A549 (cell line): ENCODE measurements at regions not wholly inside any gene's neighbourhood (a gene's known extent, or its start where the extent isn't known, plus 50 kb on each side); places are given as distances from the start of the nearest gene placed in this dataset.

Source experiments
- ATAC-seq, 2 experiments: fragments of 200-7000 bp in 1 of 2; fragments of >200 bp in 1 of 2; cut with Nextera tagmentation in 1 of 2; cut with Tn5 transposase in 1 of 2; 3 replicates each; pipeline versions ENCODE4 v1.8.0 to v1.9.1; 2018 to 2020; ENCODE audit warnings: mild to moderate bottlenecking in 1 of 2, moderate library complexity in 1 of 2
- CTCF ChIA-PET: fragments of 300-600 bp; sonication (Branson Sonifier 250); formaldehyde crosslinking; extraction: SDS; loops from one replicate; lab custom pipeline; 2021; ENCODE audit warnings: antibody characterized with exemption, inconsistent platforms; lab: Yijun Ruan, JAX
- POLR2A ChIA-PET: fragments of 350-600 bp; formaldehyde crosslinking; extraction: SDS; loops from one replicate; lab custom pipeline; 2021; ENCODE audit warnings: antibody characterized with exemption, inconsistent platforms; lab: Yijun Ruan, JAX
- DNase-seq, 2 experiments: peaks; one replicate each; pipeline versions ENCODE4 v3.0.0 to v3.0.0-alpha.2; 2011 to 2016; ENCODE audit warnings: low read depth in 1 of 2, low spot score in 1 of 2
- FAIRE-seq: peaks from 2 replicates; lab custom pipeline; 2011; peaks lifted over from hg19 to GRCh38; lab: Jason Lieb, UNC
- H3K27ac ChIP-seq, 2 experiments: fragments of >200 bp; sonication (Bioruptor Twin); formaldehyde crosslinking; 3 replicates each; pipeline ENCODE4 v1.5.1; 2016 to 2017
- H3K4me1 ChIP-seq: fragments of >200 bp; sonication (Bioruptor Twin); formaldehyde crosslinking; 3 replicates; pipeline ENCODE4 v1.6.1; 2016
- H3K4me2 ChIP-seq: fragments of >200 bp; sonication (Bioruptor Twin); formaldehyde crosslinking; 3 replicates; pipeline ENCODE4 v1.6.1; 2016
- H3K4me3 ChIP-seq: fragments of >200 bp; sonication (Bioruptor Twin); formaldehyde crosslinking; 3 replicates; pipeline ENCODE4 v1.5.1; 2016
- H3K9me3 ChIP-seq: fragments of >200 bp; sonication (Bioruptor Twin); formaldehyde crosslinking; 3 replicates; pipeline ENCODE4 v1.6.1; 2016
- BCL3 ChIP-seq: fragments of >200 bp; sonication (Bioruptor Twin); formaldehyde crosslinking; IDR thresholded peaks from 3 replicates; pipeline ENCODE4 v1.6.1; 2016
- CHD2 ChIP-seq: fragments of 150-350 bp; IDR thresholded peaks from 2 replicates; pipeline ENCODE4 v1.6.1; 2014; ENCODE audit warnings: low read length; ENCODE audit not compliant: partially characterized antibody
- CHD4 ChIP-seq: fragments of 200-600 bp; sonication (generic); IDR thresholded peaks from 2 replicates; pipeline ENCODE4 v1.6.1; 2016; ENCODE audit warnings: antibody characterized with exemption, mild to moderate bottlenecking, borderline replicate concordance
- FOSL2 ChIP-seq, 2 experiments: fragments of 450-650 bp in 1 of 2; fragments of >200 bp in 1 of 2; sonication (Bioruptor Twin) in 1 of 2; formaldehyde crosslinking; IDR thresholded peaks; 2 replicates each; pipeline versions ENCODE4 v1.5.0 to v1.6.1; 2016 to 2020; ENCODE audit warnings: mild to moderate bottlenecking in 1 of 2, moderate library complexity in 1 of 2
- FOXS1 ChIP-seq: fragments of 250-450 bp; sonication (Bioruptor Pico); IDR thresholded peaks from 2 replicates; pipeline ENCODE4 v1.5.0; 2020; ENCODE audit warnings: mild to moderate bottlenecking, moderate library complexity
- HEYL ChIP-seq: fragments of 250-450 bp; sonication (Bioruptor Pico); IDR thresholded peaks from 2 replicates; pipeline ENCODE4 v1.8.0; 2021; ENCODE audit warnings: mild to moderate bottlenecking, moderate library complexity
- JUN ChIP-seq, 2 experiments: fragments of >200 bp; sonication (Bioruptor Twin); formaldehyde crosslinking; IDR thresholded peaks; 2 replicates in 1 of 2; 3 replicates in 1 of 2; pipeline ENCODE4 v1.6.1; 2016 to 2017
- KDM5A ChIP-seq: fragments of 200-600 bp; sonication (generic); IDR thresholded peaks from 2 replicates; pipeline ENCODE4 v1.6.1; 2016; ENCODE audit warnings: antibody characterized with exemption, mild to moderate bottlenecking
- MAZ ChIP-seq: fragments of 150-350 bp; IDR thresholded peaks from 2 replicates; pipeline ENCODE4 v1.6.1; 2014; ENCODE audit warnings: antibody characterized with exemption, low read depth, low read length, borderline replicate concordance
- NFE2L2 ChIP-seq: fragments of 150-350 bp; conservative IDR thresholded peaks from 2 replicates; pipeline ENCODE4 v1.6.1; 2014; ENCODE audit warnings: low read length
- NR3C1 ChIP-seq: fragments of >200 bp; sonication (Bioruptor Twin); formaldehyde crosslinking; IDR thresholded peaks from 3 replicates; pipeline ENCODE4 v1.6.1; 2017
- POLR2A ChIP-seq: IDR thresholded peaks from 2 replicates; pipeline ENCODE4 v1.6.1; 2012; ENCODE audit warnings: mild to moderate bottlenecking, low read length
- RAD21 ChIP-seq, 2 experiments: fragments of >200 bp in 1 of 2; sonication (Bioruptor Twin) in 1 of 2; formaldehyde crosslinking in 1 of 2; IDR thresholded peaks in 1 of 2; conservative IDR thresholded peaks in 1 of 2; 2 replicates in 1 of 2; 3 replicates in 1 of 2; pipeline ENCODE4 v1.6.1; 2012 to 2018; ENCODE audit warnings: inconsistent platforms in 1 of 2
- RARB ChIP-seq: fragments of 250-450 bp; sonication (Bioruptor Pico); IDR thresholded peaks from 2 replicates; pipeline ENCODE4 v1.8.0; 2021; ENCODE audit warnings: mild to moderate bottlenecking, moderate library complexity
- RNF2 ChIP-seq: fragments of 200-600 bp; sonication (generic); IDR thresholded peaks from 2 replicates; pipeline ENCODE4 v1.6.1; 2016; ENCODE audit warnings: low read depth, mild to moderate bottlenecking, antibody characterized with exemption, moderate library complexity, borderline replicate concordance
- ZC3H11A ChIP-seq: fragments of 450-650 bp; IDR thresholded peaks from 2 replicates; pipeline ENCODE4 v1.6.1; 2014; ENCODE audit warnings: antibody characterized with exemption, mild to moderate bottlenecking
- ZFP36 ChIP-seq: fragments of 450-650 bp; IDR thresholded peaks from 2 replicates; pipeline ENCODE4 v1.6.1; 2014; ENCODE audit warnings: borderline replicate concordance; ENCODE audit not compliant: partially characterized antibody
- WGBS: methylation state at CpG from one replicate; pipeline ENCODE4 v1.1.6; 2017; ENCODE audit errors: missing lambda C conversion rate; 5-methylcytosine and 5-hydroxymethylcytosine counted together
- TF ChIP-seq, protein P1 (sequence below): IDR thresholded peaks from 2 replicates; pipeline ENCODE4 v1.6.1; 2012
- TF ChIP-seq, protein P2 (sequence below): fragments of 250-450 bp; sonication (Bioruptor Pico); IDR thresholded peaks from 2 replicates; pipeline ENCODE4 v1.5.0; 2021; ENCODE audit warnings: mild to moderate bottlenecking, moderate library complexity, borderline replicate concordance
- TF ChIP-seq, protein P3 (sequence below): fragments of 250-450 bp; sonication (Bioruptor Pico); IDR thresholded peaks from 2 replicates; pipeline ENCODE4 v1.5.0; 2020; ENCODE audit warnings: low read depth, mild to moderate bottlenecking, moderate library complexity

DNA sequence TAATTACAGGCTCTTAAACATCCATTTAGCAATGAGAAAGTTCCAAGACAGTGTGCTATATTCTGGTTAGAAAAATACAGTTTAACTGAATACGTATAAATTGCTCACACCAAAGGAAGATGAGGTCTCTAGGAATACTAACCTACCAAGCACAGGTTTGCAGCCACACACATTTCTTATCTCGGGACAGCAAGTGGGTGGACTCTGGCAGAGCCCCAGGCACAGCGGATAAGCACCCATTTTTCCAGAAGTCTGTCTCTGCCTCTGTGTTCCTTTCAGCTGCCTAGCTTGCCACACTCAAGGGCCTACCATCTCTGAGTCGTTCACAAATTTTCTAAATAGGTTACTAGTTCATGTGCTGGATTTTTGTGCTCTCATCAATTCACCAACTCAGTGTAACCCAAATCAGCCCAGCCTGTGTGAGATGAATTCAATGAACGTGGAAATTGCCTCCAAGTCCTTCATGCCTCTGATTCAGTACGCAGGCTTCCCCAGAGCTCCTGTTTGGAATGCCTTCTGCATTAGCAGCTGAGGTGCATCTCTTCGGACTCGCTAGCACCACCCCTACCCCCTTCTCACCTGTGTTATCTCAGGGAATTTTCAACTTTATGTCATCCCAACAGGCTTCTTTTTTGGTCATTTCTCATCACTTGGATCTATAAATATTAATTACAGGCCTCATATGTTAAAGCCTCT lies 581.0 kb upstream of the CDH11 start:
- Histone ChIP-seq H3K27ac (no peak overlapping the region), H3K4me1 (no peaks in the 10 kb centered on the region), H3K9me3 (no peaks in the 10 kb centered on the region), H3K4me3 (no peak overlapping the region), H3K4me2 (no peak overlapping the region)
- CTCF ChIA-PET: interaction anchor here (0.6 kb wide), 1 partner anchor 35 kb away, joined by 3 read pairs; no protein-coding TSS in a partner anchor
- no peak for ATAC-seq
- DNase-seq: no peak
- no peak for FAIRE-seq
- 15% methylated on average over 8 of the region's 8 CpGs for WGBS
- TF ChIP-seq POLR2A (no peak), BCL3 (no peak), CHD2 (no peak), FOSL2 (IDR thresholded peaks at IDR 0.05) (no peak), FOSL2 (CRISPR knock-in tag; IDR thresholded peaks at IDR 0.05) (no peak)
- TF ChIP-seq, all 56 proteins: peak for 0
- POLR2A ChIA-PET: no interaction called here

DNA sequence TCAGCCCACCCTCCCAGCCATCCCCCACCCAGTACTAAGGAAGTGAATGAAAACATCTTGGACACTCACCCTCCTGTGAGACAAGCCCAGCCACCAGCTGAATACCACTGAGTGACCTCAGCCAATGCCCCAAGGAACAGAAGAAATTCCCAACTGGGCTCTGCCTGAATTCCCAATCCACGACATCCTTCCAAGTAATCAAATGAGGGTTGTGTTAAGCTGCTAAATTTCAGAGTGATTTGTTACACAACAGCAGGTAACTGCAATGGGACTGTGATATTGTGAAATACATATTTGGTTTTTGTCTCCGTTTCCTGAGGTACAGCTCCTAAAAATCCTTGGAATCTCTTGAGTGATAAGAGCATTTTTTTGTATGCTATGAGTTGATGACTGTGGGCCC lies 578.7 kb upstream of the CDH11 start:
- POLR2A ChIA-PET: no interaction called here
- no peak overlapping the region for H3K4me3 ChIP-seq
- H3K4me1 ChIP-seq: no peaks in the 10 kb centered on the region
- WGBS: 6% methylated on average over 2 of the region's 2 CpGs
- no peak overlapping the region for H3K4me2 ChIP-seq
- DNase-seq: no peak
- H3K9me3 ChIP-seq: no peaks in the 10 kb centered on the region
- CTCF ChIA-PET: no interaction called here
- no peak overlapping the region for H3K27ac ChIP-seq
- no peak for FAIRE-seq
- no peak for TF ChIP-seq RARB (CRISPR knock-in tag)
- no peak for TF ChIP-seq NR3C1
- no peak for TF ChIP-seq BCL3
- TF ChIP-seq FOSL2 (IDR thresholded peaks at IDR 0.05): no peak
- TF ChIP-seq FOSL2 (CRISPR knock-in tag; IDR thresholded peaks at IDR 0.05): no peak
- TF ChIP-seq HEYL (CRISPR knock-in tag): no peak
- TF ChIP-seq KDM5A: no peak
- no peak for TF ChIP-seq CHD4
- TF ChIP-seq FOXS1: no peak
- TF ChIP-seq ZFP36: no peak
- ATAC-seq: no peak

DNA sequence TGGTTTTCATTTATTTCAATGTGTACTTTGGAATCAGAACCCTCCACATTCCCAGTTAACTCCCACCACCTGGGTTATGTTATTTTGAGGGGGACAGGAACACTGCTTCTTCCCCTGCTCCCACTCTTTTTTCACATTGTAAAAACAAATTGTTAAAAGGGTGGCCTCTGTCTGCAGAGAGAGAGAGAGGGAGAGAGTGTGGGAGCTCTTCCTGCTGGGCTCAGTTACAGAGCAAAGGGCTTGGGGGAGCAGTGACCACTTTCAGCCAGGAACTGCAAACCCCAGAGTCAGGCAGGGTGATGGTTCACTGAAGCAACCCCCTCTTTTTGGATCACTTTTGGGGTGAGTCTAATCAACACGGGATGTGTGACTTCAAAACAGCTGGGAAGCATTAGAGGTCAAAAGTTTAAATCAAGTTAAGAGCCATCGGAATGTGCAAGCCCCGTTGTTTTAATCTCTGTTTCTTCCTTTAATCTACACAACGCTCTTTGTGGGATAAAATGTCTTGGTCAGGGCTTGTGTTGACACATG lies 577.0 kb upstream of the CDH11 start:
- Histone ChIP-seq H3K9me3 (no peaks in the 10 kb centered on the region), H3K4me2 (no peak overlapping the region), H3K27ac (no peak overlapping the region), H3K4me3 (no peak overlapping the region), H3K4me1 (no peaks in the 10 kb centered on the region)
- ATAC-seq (no peak), DNase-seq (no peak), FAIRE-seq (no peak)
- POLR2A ChIA-PET: no interaction called here
- CTCF ChIA-PET: interaction anchor here (0.7 kb wide), 1 partner anchor 1140 kb away, joined by 3 read pairs; no protein-coding TSS in a partner anchor
- WGBS: 20% methylated on average over 4 of the region's 4 CpGs
- TF ChIP-seq, protein P1, sequence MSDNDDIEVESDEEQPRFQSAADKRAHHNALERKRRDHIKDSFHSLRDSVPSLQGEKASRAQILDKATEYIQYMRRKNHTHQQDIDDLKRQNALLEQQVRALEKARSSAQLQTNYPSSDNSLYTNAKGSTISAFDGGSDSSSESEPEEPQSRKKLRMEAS: no peak
- TF ChIP-seq, protein P2, sequence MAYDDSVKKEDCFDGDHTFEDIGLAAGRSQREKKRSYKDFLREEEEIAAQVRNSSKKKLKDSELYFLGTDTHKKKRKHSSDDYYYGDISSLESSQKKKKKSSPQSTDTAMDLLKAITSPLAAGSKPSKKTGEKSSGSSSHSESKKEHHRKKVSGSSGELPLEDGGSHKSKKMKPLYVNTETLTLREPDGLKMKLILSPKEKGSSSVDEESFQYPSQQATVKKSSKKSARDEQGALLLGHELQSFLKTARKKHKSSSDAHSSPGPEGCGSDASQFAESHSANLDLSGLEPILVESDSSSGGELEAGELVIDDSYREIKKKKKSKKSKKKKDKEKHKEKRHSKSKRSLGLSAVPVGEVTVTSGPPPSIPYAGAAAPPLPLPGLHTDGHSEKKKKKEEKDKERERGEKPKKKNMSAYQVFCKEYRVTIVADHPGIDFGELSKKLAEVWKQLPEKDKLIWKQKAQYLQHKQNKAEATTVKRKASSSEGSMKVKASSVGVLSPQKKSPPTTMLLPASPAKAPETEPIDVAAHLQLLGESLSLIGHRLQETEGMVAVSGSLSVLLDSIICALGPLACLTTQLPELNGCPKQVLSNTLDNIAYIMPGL (CRISPR knock-in tag): no peak
- TF ChIP-seq POLR2A: no peak
- TF ChIP-seq ZC3H11A: no peak
- no peak for TF ChIP-seq MAZ
- TF ChIP-seq RNF2: no peak
- no peak for TF ChIP-seq RAD21 (conservative IDR thresholded peaks at IDR 0.05 in 1 of 2, IDR thresholded peaks at IDR 0.05 in 1 of 2)
- TF ChIP-seq KDM5A: no peak
- no peak for TF ChIP-seq FOXS1
- TF ChIP-seq, protein P3, sequence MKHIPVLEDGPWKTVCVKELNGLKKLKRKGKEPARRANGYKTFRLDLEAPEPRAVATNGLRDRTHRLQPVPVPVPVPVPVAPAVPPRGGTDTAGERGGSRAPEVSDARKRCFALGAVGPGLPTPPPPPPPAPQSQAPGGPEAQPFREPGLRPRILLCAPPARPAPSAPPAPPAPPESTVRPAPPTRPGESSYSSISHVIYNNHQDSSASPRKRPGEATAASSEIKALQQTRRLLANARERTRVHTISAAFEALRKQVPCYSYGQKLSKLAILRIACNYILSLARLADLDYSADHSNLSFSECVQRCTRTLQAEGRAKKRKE: no peak
- no peak for TF ChIP-seq JUN (IDR thresholded peaks at IDR 0.05)
- no peak for TF ChIP-seq NFE2L2
- no peak for TF ChIP-seq RARB (CRISPR knock-in tag)
- TF ChIP-seq BCL3: no peak
